ENCODE measurements at regions not wholly inside any gene's neighbourhood (a gene's known extent, or its start where the extent isn't known, plus 50 kb on each side); places are given as distances from the start of the nearest gene placed in this dataset.

- no peak for TF ChIP-seq CTCF (IDR thresholded peaks at IDR 0.05; ENCODE audit: borderline replicate concordance, extremely low read depth, insufficient read depth)
These were observed 134.3 kb downstream of the SOCS6 start for GRCh38 chr18:70423120-70423519.

GRCh38 chr18:70422391-70422965, 133.6 kb downstream of the SOCS6 start:
- H3K27me3 ChIP-seq (ENCODE audit: control insufficient read depth, insufficient read depth, low read length) = no peaks in the 10 kb centered on the region
- H3K9ac ChIP-seq (ENCODE audit: low read length in 3 of 3) = no peak overlapping the region
- H3K27ac ChIP-seq (ENCODE audit: low read depth in 2 of 2, low read length in 2 of 2) = peak overlapping the region in 1 of 2 donors; percentile 48
- intact Hi-C loops (cut with DNase I) = no loop called here
- FAIRE-seq (no peak), DNase-seq (no peak)
- H3K9me3 ChIP-seq (ENCODE audit: control insufficient read depth in 2 of 3, insufficient read depth in 1 of 3, low read length in 3 of 3) = peaks cover 0 to 2% (median 0%) of the 10 kb centered on the region in 3 donors
- H3K4me1 ChIP-seq (ENCODE audit: control insufficient read depth in 2 of 3, insufficient read depth in 2 of 3, low read depth in 1 of 3, low read length in 3 of 3) = peaks cover 0 to 10% (median 7%) of the 10 kb centered on the region in 3 donors
- H3K4me3 ChIP-seq (ENCODE audit: low read length in 3 of 3) = no peak overlapping the region
- TF ChIP-seq CTCF (IDR thresholded peaks at IDR 0.05; ENCODE audit: borderline replicate concordance, extremely low read depth, insufficient read depth) = no peak
- H3K36me3 ChIP-seq (ENCODE audit: control insufficient read depth in 2 of 3, insufficient read depth in 3 of 3, low read length in 3 of 3) = no peaks in the 10 kb centered on the region

More at GRCh38 chr18:70423120-70423519, 134.3 kb downstream of the SOCS6 start:
- Histone ChIP-seq H3K27ac (ENCODE audit: low read depth in 2 of 2, low read length in 2 of 2) (peak overlapping the region in 1 of 2 donors; percentile 48), H3K4me3 (ENCODE audit: low read length in 3 of 3) (no peak overlapping the region), H3K4me1 (ENCODE audit: control insufficient read depth in 2 of 3, insufficient read depth in 2 of 3, low read depth in 1 of 3, low read length in 3 of 3) (peaks cover 0 to 10% (median 7%) of the 10 kb centered on the region in 3 donors), H3K9me3 (ENCODE audit: control insufficient read depth in 2 of 3, insufficient read depth in 1 of 3, low read length in 3 of 3) (peaks cover 0 to 2% (median 0%) of the 10 kb centered on the region in 3 donors), H3K36me3 (ENCODE audit: control insufficient read depth in 2 of 3, insufficient read depth in 3 of 3, low read length in 3 of 3) (no peaks in the 10 kb centered on the region), H3K9ac (ENCODE audit: low read length in 3 of 3) (no peak overlapping the region), H3K27me3 (ENCODE audit: control insufficient read depth, insufficient read depth, low read length) (no peaks in the 10 kb centered on the region)
- intact Hi-C loops (cut with DNase I) = no loop called here
- DNase-seq (no peak), FAIRE-seq (no peak)

- FAIRE-seq = peak; percentile 71
- intact Hi-C loops (cut with DNase I) = no loop called here
- Histone ChIP-seq H3K4me3 (ENCODE audit: low read length in 3 of 3) (no peak overlapping the region), H3K4me1 (ENCODE audit: control insufficient read depth in 2 of 3, insufficient read depth in 2 of 3, low read depth in 1 of 3, low read length in 3 of 3) (peaks cover 0 to 10% (median 7%) of the 10 kb centered on the region in 3 donors), H3K9ac (ENCODE audit: low read length in 3 of 3) (no peak overlapping the region), H3K27me3 (ENCODE audit: control insufficient read depth, insufficient read depth, low read length) (no peaks in the 10 kb centered on the region), H3K27ac (ENCODE audit: low read depth in 2 of 2, low read length in 2 of 2) (peak overlapping the region; percentile 0 to 48), H3K9me3 (ENCODE audit: control insufficient read depth in 2 of 3, insufficient read depth in 1 of 3, low read length in 3 of 3) (peaks cover 0 to 2% (median 0%) of the 10 kb centered on the region in 3 donors), H3K36me3 (ENCODE audit: control insufficient read depth in 2 of 3, insufficient read depth in 3 of 3, low read length in 3 of 3) (no peaks in the 10 kb centered on the region)
- TF ChIP-seq CTCF (IDR thresholded peaks at IDR 0.05; ENCODE audit: borderline replicate concordance, extremely low read depth, insufficient read depth) = no peak
- DNase-seq = peak; percentile 51 to 90 (median 70)
These were observed 132.9 kb downstream of the SOCS6 start for GRCh38 chr18:70421471-70422390.
